22Rv1 (cell line): ENCODE measurements at regions not wholly inside any gene's neighbourhood (a gene's known extent, or its start where the extent isn't known, plus 50 kb on each side); places are given as distances from the start of the nearest gene placed in this dataset.

Experiments
- ZFX ChIP-seq: fragments of 450-650 bp; IDR thresholded peaks from 2 replicates; pipeline ENCODE4 v1.6.1; 2017; ENCODE audit warnings: antibody characterized with exemption, borderline replicate concordance
- TF ChIP-seq, protein P1 (sequence below): fragments of 450-650 bp; IDR thresholded peaks from 2 replicates; pipeline ENCODE4 v1.5.1; 2017; ENCODE audit warnings: mild to moderate bottlenecking

DNA sequence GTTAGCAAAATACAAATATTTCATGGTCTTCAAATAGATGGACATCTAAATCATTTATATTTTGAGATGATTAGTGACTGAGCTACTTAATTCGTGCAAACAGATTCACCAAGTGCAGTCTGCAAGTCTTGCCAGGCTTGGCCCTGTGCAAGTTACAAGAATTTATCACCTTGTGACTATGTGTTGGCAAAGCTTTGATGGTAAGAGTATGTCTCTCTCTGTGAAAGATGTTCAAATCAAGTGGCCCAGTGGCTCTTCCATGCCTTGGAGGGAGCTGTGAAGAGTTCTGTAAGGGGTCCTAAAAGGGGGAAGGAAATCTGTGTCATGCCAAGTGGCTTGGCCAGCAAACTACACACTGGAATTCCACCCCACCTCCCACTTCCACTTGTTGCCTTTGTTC, 397.3 kb downstream of the TYW1 start:
- TF ChIP-seq, protein P1, sequence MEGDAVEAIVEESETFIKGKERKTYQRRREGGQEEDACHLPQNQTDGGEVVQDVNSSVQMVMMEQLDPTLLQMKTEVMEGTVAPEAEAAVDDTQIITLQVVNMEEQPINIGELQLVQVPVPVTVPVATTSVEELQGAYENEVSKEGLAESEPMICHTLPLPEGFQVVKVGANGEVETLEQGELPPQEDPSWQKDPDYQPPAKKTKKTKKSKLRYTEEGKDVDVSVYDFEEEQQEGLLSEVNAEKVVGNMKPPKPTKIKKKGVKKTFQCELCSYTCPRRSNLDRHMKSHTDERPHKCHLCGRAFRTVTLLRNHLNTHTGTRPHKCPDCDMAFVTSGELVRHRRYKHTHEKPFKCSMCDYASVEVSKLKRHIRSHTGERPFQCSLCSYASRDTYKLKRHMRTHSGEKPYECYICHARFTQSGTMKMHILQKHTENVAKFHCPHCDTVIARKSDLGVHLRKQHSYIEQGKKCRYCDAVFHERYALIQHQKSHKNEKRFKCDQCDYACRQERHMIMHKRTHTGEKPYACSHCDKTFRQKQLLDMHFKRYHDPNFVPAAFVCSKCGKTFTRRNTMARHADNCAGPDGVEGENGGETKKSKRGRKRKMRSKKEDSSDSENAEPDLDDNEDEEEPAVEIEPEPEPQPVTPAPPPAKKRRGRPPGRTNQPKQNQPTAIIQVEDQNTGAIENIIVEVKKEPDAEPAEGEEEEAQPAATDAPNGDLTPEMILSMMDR, result no peak
- no peak for TF ChIP-seq ZFX
